Parathyroid adenoma (tissue), 2 donors: ENCODE measurements at regions not wholly inside any gene's neighbourhood (a gene's known extent, or its start where the extent isn't known, plus 50 kb on each side); places are given as distances from the start of the nearest gene placed in this dataset.

Experiments used
- H2AFZ ChIP-seq: fragments of 300-600 bp; sonication (generic); one replicate; pipeline ENCODE4 v1.7.0; 2017; ENCODE audit warnings: antibody characterized with exemption, mild to moderate bottlenecking
- H3K27ac ChIP-seq: fragments of 300-600 bp; sonication (generic); one replicate; pipeline ENCODE4 v1.7.0; 2017
- H3K27me3 ChIP-seq: fragments of 300-600 bp; sonication (generic); one replicate; pipeline ENCODE4 v1.7.0; 2017; ENCODE audit warnings: low read length; ENCODE audit not compliant: control insufficient read depth, insufficient read depth
- H3K36me3 ChIP-seq: fragments of 300-600 bp; sonication (generic); one replicate; pipeline ENCODE4 v1.7.0; 2017; ENCODE audit warnings: low read length; ENCODE audit not compliant: control insufficient read depth, insufficient read depth
- H3K4me1 ChIP-seq: fragments of 300-600 bp; sonication (generic); one replicate; pipeline ENCODE4 v1.7.0; 2017; ENCODE audit warnings: control low read depth
- H3K4me2 ChIP-seq: fragments of 300-600 bp; sonication (generic); one replicate; pipeline ENCODE4 v1.7.0; 2017; ENCODE audit warnings: low read length
- H3K4me3 ChIP-seq: fragments of 300-600 bp; sonication (generic); one replicate; pipeline ENCODE4 v1.7.0; 2017; ENCODE audit warnings: low read depth, low read length
- H3K79me2 ChIP-seq: fragments of 300-600 bp; sonication (generic); one replicate; pipeline ENCODE4 v1.7.0; 2017; ENCODE audit warnings: control low read depth
- H3K9ac ChIP-seq: fragments of 300-600 bp; sonication (generic); one replicate; pipeline ENCODE4 v1.7.0; 2017; ENCODE audit warnings: mild to moderate bottlenecking
- H3K9me3 ChIP-seq: fragments of 300-600 bp; sonication (generic); one replicate; pipeline ENCODE4 v1.7.0; 2017; ENCODE audit warnings: low read length; ENCODE audit not compliant: control insufficient read depth
- CTCF ChIP-seq: fragments of 300-600 bp; sonication (generic); IDR thresholded peaks from one replicate; pipeline ENCODE4 v1.7.0; 2017; ENCODE audit warnings: antibody characterized with exemption, mild to moderate bottlenecking
- donor health status: primary hyperparathyroidism.

GRCh38 chr12:77535734-77536133 lies 295.0 kb upstream of the NAV3 start:
- Histone ChIP-seq H3K79me2 (no peaks in the 10 kb centered on the region), H3K4me2 (no peak overlapping the region), H3K4me1 (no peaks in the 10 kb centered on the region), H3K36me3 (no peaks in the 10 kb centered on the region), H3K9ac (no peak overlapping the region), H3K27me3 (no peaks in the 10 kb centered on the region), H3K9me3 (no peaks in the 10 kb centered on the region), H3K4me3 (no peak overlapping the region), H2AFZ (no peak overlapping the region), H3K27ac (no peak overlapping the region)
- no peak for TF ChIP-seq CTCF

GRCh38 chr12:77531912-77532311 lies 298.8 kb upstream of the NAV3 start:
- no peaks in the 10 kb centered on the region for H3K27me3 ChIP-seq
- H3K27ac ChIP-seq: no peak overlapping the region
- H2AFZ ChIP-seq: no peak overlapping the region
- H3K9me3 ChIP-seq: no peaks in the 10 kb centered on the region
- no peak for TF ChIP-seq CTCF
- no peaks in the 10 kb centered on the region for H3K4me1 ChIP-seq
- H3K4me3 ChIP-seq: no peak overlapping the region
- no peak overlapping the region for H3K9ac ChIP-seq
- H3K79me2 ChIP-seq: no peaks in the 10 kb centered on the region
- H3K36me3 ChIP-seq: no peaks in the 10 kb centered on the region
- no peak overlapping the region for H3K4me2 ChIP-seq

- Histone ChIP-seq H3K9ac (no peak overlapping the region), H3K4me1 (no peaks in the 10 kb centered on the region), H3K27me3 (no peaks in the 10 kb centered on the region), H3K27ac (no peak overlapping the region), H3K4me3 (no peak overlapping the region), H2AFZ (no peak overlapping the region), H3K4me2 (no peak overlapping the region), H3K79me2 (no peaks in the 10 kb centered on the region), H3K9me3 (no peaks in the 10 kb centered on the region), H3K36me3 (no peaks in the 10 kb centered on the region)
- no peak for TF ChIP-seq CTCF
These were observed 308.4 kb upstream of the NAV3 start for GRCh38 chr12:77522247-77522646.

GRCh38 chr12:77521508-77522115 lies 309.1 kb upstream of the NAV3 start:
- no peak overlapping the region for H3K9ac ChIP-seq
- no peak overlapping the region for H3K4me2 ChIP-seq
- H3K27ac ChIP-seq: no peak overlapping the region
- H3K36me3 ChIP-seq: no peaks in the 10 kb centered on the region
- no peak overlapping the region for H2AFZ ChIP-seq
- no peak for TF ChIP-seq CTCF
- no peaks in the 10 kb centered on the region for H3K4me1 ChIP-seq
- H3K27me3 ChIP-seq: no peaks in the 10 kb centered on the region
- no peaks in the 10 kb centered on the region for H3K79me2 ChIP-seq
- no peak overlapping the region for H3K4me3 ChIP-seq
- H3K9me3 ChIP-seq: no peaks in the 10 kb centered on the region

DNA sequence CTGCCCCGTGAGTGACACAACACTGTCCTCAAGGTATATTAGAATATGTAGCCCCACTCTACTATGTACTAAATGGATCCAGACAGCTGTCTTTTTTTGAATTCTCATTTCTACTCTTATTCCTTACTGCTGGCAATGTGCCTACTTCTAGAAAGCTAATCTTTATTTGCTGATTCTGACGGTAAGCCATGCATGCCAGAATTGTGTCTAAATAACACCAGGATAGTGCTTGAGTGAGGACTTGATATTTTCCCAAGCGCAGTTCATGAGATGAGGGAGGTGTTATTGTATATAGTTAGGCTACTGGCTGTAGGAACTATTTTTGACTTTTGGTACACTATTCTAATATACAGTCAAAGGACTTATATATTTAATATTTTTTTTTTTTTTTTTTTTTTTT lies 316.2 kb upstream of the NAV3 start:
- H3K79me2 ChIP-seq: no peaks in the 10 kb centered on the region
- H2AFZ ChIP-seq: no peak overlapping the region
- no peak overlapping the region for H3K4me3 ChIP-seq
- no peak for TF ChIP-seq CTCF
- no peak overlapping the region for H3K9ac ChIP-seq
- no peaks in the 10 kb centered on the region for H3K27me3 ChIP-seq
- H3K9me3 ChIP-seq: no peaks in the 10 kb centered on the region
- H3K4me2 ChIP-seq: peak overlapping the region; percentile 29
- no peak overlapping the region for H3K27ac ChIP-seq
- no peaks in the 10 kb centered on the region for H3K4me1 ChIP-seq
- H3K36me3 ChIP-seq: no peaks in the 10 kb centered on the region
